Neural cell (in vitro differentiated cells): ENCODE measurements at regions not wholly inside any gene's neighbourhood (a gene's known extent, or its start where the extent isn't known, plus 50 kb on each side); places are given as distances from the start of the nearest gene placed in this dataset.

Experiments used
- H2AFZ ChIP-seq: fragments of 200-600, 300-800 bp; sonication (generic), shearing (Covaris generic); 2 replicates; pipeline ENCODE4 v1.6.0; 2014; ENCODE audit warnings: low read depth, mild to moderate bottlenecking, antibody characterized with exemption, low read length, moderate library complexity
- H3F3A ChIP-seq: fragments of 200-600 bp; shearing (Covaris generic); 2 replicates; pipeline ENCODE4 v1.6.1; 2016; ENCODE audit warnings: mild to moderate bottlenecking, moderate library complexity, mixed read lengths, antibody characterized with exemption, low read length; ENCODE audit not compliant: insufficient read depth, poor library complexity, severe bottlenecking
- H3K27ac ChIP-seq: fragments of 200-600, 300-800 bp; sonication (generic), shearing (Covaris generic); 2 replicates; pipeline ENCODE4 v1.5.1; 2014; ENCODE audit warnings: mild to moderate bottlenecking, low read length, moderate library complexity
- H3K27me3 ChIP-seq: fragments of 300-800, 200-600 bp; sonication (generic), shearing (Covaris generic); 2 replicates; pipeline ENCODE4 v1.6.0; 2014; ENCODE audit warnings: mild to moderate bottlenecking, low read depth, low read length, moderate library complexity; ENCODE audit not compliant: insufficient read depth
- H3K36me3 ChIP-seq: fragments of 300-800, 200-600 bp; sonication (generic), shearing (Covaris generic); 2 replicates; pipeline ENCODE4 v1.5.1; 2014; ENCODE audit warnings: mild to moderate bottlenecking, antibody characterized with exemption, low read length, moderate library complexity; ENCODE audit not compliant: insufficient read depth
- H3K4me2 ChIP-seq: fragments of 300-800, 200-600 bp; sonication (generic), shearing (Covaris generic); 2 replicates; pipeline ENCODE4 v1.6.0; 2014; ENCODE audit warnings: mild to moderate bottlenecking, low read length
- H3K4me3 ChIP-seq: fragments of 300-800, 200-600 bp; sonication (generic), shearing (Covaris generic); 2 replicates; pipeline ENCODE4 v1.5.1; 2014; ENCODE audit warnings: mild to moderate bottlenecking, low read length, moderate library complexity
- H3K79me2 ChIP-seq: fragments of 200-600 bp; shearing (Covaris generic); replicated peaks from 2 replicates; pipeline ENCODE4 v1.6.0; 2014; ENCODE audit warnings: mild to moderate bottlenecking, low read length, moderate library complexity; ENCODE audit not compliant: insufficient read depth
- H3K9ac ChIP-seq: fragments of 300-800, 200-600 bp; sonication (generic), shearing (Covaris generic); 2 replicates; pipeline ENCODE4 v1.6.1; 2016; ENCODE audit warnings: mild to moderate bottlenecking, low read length, mixed read lengths
- H3K9me2 ChIP-seq: fragments of 200-600 bp; shearing (Covaris generic); 2 replicates; pipeline ENCODE4 v1.6.1; 2016; ENCODE audit warnings: mild to moderate bottlenecking, low read length, mixed read lengths; ENCODE audit not compliant: insufficient read depth
- H3K9me3 ChIP-seq: fragments of 200-600, 300-800 bp; sonication (generic), shearing (Covaris generic); 2 replicates; pipeline ENCODE4 v1.6.1; 2016; ENCODE audit warnings: mild to moderate bottlenecking, mixed run types, low read length, moderate library complexity, mixed read lengths
- H4K20me1 ChIP-seq: fragments of 200-600 bp; shearing (Covaris generic); 2 replicates; pipeline ENCODE4 v1.6.1; 2016; ENCODE audit warnings: mild to moderate bottlenecking, mixed run types; ENCODE audit not compliant: insufficient read depth
- EP300 ChIP-seq: fragments of 450-650 bp; conservative IDR thresholded peaks from 2 replicates; pipeline ENCODE4 v1.6.1; 2014; ENCODE audit warnings: antibody characterized with exemption, mild to moderate bottlenecking, moderate library complexity; ENCODE audit not compliant: poor library complexity, severe bottlenecking
- EZH2 ChIP-seq: fragments of 200-600, 300-800 bp; shearing (Covaris generic), sonication (generic); IDR thresholded peaks from 2 replicates; pipeline ENCODE4 v1.6.1; 2014; ENCODE audit warnings: antibody characterized with exemption, low read length, borderline replicate concordance, mild to moderate bottlenecking; ENCODE audit not compliant: insufficient read depth, poor library complexity, severe bottlenecking
- MXI1 ChIP-seq: fragments of 450-650 bp; conservative IDR thresholded peaks from 2 replicates; pipeline ENCODE4 v1.6.1; 2014; ENCODE audit warnings: antibody characterized with exemption, mild to moderate bottlenecking; ENCODE audit not compliant: poor library complexity, severe bottlenecking
- POLR2AphosphoS5 ChIP-seq: IDR thresholded peaks from 2 replicates; pipeline ENCODE4 v1.6.1; 2012
- RAD21 ChIP-seq: fragments of 450-650 bp; conservative IDR thresholded peaks from 2 replicates; pipeline ENCODE4 v1.6.1; 2014; ENCODE audit warnings: antibody characterized with exemption, mild to moderate bottlenecking, moderate library complexity
- SMC3 ChIP-seq: fragments of 450-650 bp; conservative IDR thresholded peaks from 2 replicates; pipeline ENCODE4 v1.6.1; 2014; ENCODE audit warnings: antibody characterized with exemption, mild to moderate bottlenecking, moderate library complexity; ENCODE audit not compliant: poor library complexity
- TAF1 ChIP-seq: IDR thresholded peaks from 2 replicates; pipeline ENCODE4 v1.6.1; 2012; ENCODE audit warnings: low read depth
- TF ChIP-seq, protein P1 (sequence below): fragments of 450-650 bp; IDR thresholded peaks from 2 replicates; pipeline ENCODE4 v1.5.1; 2014; ENCODE audit warnings: antibody characterized with exemption, mild to moderate bottlenecking, moderate library complexity; ENCODE audit not compliant: poor library complexity, severe bottlenecking
- TF ChIP-seq, protein P2 (sequence below): IDR thresholded peaks from 2 replicates; pipeline ENCODE4 v1.6.1; 2012; ENCODE audit warnings: borderline replicate concordance

DNA sequence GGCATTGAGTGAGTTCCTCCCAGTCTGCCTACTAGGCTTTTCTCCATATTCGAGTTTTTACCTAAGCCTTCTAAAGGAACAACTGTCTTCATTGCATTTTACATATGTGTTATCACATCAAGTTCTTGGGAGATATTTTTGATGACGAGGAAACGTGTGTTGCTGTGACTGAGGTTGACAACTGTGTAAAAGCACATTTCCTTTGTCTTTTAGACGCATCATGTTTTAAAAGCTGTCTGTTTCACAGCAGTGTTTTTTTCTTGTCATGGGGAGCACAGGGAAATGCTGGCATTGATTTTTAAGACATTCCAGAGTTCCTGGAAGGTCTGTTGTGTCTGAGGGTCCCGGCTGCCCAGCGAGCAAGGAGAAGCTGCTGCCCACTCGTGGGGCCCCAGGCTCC, 381.8 kb downstream of the DCDC2C start:
- Histone ChIP-seq H3K36me3 (no peaks in the 10 kb centered on the region), H3K9me3 (no peaks in the 10 kb centered on the region), H2AFZ (no peak overlapping the region), H3K4me3 (no peak overlapping the region), H3K27ac (no peak overlapping the region), H4K20me1 (no peaks in the 10 kb centered on the region), H3K9ac (no peak overlapping the region), H3K79me2 (no peaks in the 10 kb centered on the region), H3K9me2 (no peaks in the 10 kb centered on the region), H3F3A (no peaks in the 10 kb centered on the region), H3K27me3 (no peaks in the 10 kb centered on the region), H3K4me2 (no peak overlapping the region)
- peak; percentile 90 for TF ChIP-seq EP300
- TF ChIP-seq, protein P1, sequence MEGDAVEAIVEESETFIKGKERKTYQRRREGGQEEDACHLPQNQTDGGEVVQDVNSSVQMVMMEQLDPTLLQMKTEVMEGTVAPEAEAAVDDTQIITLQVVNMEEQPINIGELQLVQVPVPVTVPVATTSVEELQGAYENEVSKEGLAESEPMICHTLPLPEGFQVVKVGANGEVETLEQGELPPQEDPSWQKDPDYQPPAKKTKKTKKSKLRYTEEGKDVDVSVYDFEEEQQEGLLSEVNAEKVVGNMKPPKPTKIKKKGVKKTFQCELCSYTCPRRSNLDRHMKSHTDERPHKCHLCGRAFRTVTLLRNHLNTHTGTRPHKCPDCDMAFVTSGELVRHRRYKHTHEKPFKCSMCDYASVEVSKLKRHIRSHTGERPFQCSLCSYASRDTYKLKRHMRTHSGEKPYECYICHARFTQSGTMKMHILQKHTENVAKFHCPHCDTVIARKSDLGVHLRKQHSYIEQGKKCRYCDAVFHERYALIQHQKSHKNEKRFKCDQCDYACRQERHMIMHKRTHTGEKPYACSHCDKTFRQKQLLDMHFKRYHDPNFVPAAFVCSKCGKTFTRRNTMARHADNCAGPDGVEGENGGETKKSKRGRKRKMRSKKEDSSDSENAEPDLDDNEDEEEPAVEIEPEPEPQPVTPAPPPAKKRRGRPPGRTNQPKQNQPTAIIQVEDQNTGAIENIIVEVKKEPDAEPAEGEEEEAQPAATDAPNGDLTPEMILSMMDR: no peak
- TF ChIP-seq MXI1: no peak
- peak; percentile 85 for TF ChIP-seq POLR2AphosphoS5
- TF ChIP-seq RAD21: no peak
- TF ChIP-seq EZH2: no peak
- no peak for TF ChIP-seq TAF1
- TF ChIP-seq, protein P2, sequence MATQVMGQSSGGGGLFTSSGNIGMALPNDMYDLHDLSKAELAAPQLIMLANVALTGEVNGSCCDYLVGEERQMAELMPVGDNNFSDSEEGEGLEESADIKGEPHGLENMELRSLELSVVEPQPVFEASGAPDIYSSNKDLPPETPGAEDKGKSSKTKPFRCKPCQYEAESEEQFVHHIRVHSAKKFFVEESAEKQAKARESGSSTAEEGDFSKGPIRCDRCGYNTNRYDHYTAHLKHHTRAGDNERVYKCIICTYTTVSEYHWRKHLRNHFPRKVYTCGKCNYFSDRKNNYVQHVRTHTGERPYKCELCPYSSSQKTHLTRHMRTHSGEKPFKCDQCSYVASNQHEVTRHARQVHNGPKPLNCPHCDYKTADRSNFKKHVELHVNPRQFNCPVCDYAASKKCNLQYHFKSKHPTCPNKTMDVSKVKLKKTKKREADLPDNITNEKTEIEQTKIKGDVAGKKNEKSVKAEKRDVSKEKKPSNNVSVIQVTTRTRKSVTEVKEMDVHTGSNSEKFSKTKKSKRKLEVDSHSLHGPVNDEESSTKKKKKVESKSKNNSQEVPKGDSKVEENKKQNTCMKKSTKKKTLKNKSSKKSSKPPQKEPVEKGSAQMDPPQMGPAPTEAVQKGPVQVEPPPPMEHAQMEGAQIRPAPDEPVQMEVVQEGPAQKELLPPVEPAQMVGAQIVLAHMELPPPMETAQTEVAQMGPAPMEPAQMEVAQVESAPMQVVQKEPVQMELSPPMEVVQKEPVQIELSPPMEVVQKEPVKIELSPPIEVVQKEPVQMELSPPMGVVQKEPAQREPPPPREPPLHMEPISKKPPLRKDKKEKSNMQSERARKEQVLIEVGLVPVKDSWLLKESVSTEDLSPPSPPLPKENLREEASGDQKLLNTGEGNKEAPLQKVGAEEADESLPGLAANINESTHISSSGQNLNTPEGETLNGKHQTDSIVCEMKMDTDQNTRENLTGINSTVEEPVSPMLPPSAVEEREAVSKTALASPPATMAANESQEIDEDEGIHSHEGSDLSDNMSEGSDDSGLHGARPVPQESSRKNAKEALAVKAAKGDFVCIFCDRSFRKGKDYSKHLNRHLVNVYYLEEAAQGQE: peak; percentile 50
- TF ChIP-seq SMC3: no peak

DNA sequence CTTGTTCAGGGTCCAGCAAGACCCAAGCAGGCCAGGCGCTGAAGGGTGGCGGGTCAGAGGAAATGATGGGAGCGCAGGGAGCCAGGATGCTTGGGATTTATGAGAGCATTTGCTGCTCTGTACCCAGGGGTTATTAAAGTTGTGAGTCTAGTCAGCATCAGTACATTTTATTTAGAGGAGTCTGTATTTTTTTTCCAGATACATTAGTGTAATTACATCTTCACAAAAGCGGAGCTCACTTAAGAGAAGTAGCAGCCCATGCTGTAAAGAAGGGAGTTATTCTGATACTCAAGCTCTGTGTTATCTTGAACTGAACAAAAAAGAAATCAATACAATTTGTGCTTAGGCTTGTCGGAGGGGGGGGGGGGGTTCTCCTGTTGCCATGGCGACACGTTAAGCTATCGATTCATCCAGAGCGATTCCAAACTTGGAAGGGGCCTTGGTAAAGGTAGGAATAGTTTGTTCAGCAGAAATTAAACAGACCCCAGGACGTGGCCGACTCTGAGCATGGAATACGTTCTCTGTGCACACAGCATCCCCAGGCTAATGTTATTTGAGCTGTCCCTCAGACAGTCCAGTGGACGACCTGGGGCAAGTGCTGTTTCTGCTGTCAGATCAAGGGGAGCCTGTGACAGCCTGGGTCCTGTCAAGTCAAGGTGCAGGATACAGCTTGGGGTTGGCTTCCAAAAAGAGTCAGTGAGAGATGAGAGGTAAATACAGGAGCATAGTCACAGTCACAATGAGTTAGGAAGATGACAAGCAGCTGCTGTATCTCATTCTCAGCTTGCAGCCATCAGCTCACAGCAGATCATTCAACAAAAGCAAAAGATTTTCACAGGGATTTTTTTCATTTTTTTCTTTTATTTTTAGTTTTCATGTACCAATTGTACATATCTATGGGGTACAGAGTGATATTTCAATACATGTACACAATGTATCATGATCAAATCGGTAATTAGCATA, 387.6 kb downstream of the DCDC2C start:
- no peak overlapping the region for H2AFZ ChIP-seq
- TF ChIP-seq RAD21 (no peak), EZH2 (no peak), POLR2AphosphoS5 (no peak), SMC3 (no peak), TAF1 (no peak), EP300 (no peak), MXI1 (no peak)
- TF ChIP-seq, protein P1: no peak
- TF ChIP-seq, protein P2: no peak
- H4K20me1 ChIP-seq: no peaks in the 10 kb centered on the region
- H3K4me3 ChIP-seq: peak overlapping the region; percentile 34
- H3K79me2 ChIP-seq: no peaks in the 10 kb centered on the region
- no peaks in the 10 kb centered on the region for H3K36me3 ChIP-seq
- no peaks in the 10 kb centered on the region for H3F3A ChIP-seq
- H3K9me2 ChIP-seq: no peaks in the 10 kb centered on the region
- H3K27me3 ChIP-seq: no peaks in the 10 kb centered on the region
- no peaks in the 10 kb centered on the region for H3K9me3 ChIP-seq
- peak overlapping the region; percentile 25 for H3K4me2 ChIP-seq
- peak overlapping the region; percentile 36 for H3K27ac ChIP-seq
- peak overlapping the region; percentile 19 for H3K9ac ChIP-seq
